Caco-2 (cell line): ENCODE measurements at regions not wholly inside any gene's neighbourhood (a gene's known extent, or its start where the extent isn't known, plus 50 kb on each side); places are given as distances from the start of the nearest gene placed in this dataset.
"Not testable (repeated sequence)": the region's sequence is repeated elsewhere in the genome, so short reads cannot be mapped to it uniquely, and the experiment has no call there.

Experiments used
- BruUV-seq: library from RNA; stranded (reverse); fragments of 400-500 nt; replicated peaks from 2 replicates; lab custom pipeline; 2021; lab: Mats Ljungman, UMichigan
- CTCF ChIA-PET: fragments of 300-600 bp; sonication (Branson Sonifier 250); formaldehyde crosslinking; loops from one replicate; lab custom pipeline; 2022; ENCODE audit warnings: antibody characterized with exemption; lab: Charles Lee
- POLR2A ChIA-PET: fragments of 300-600 bp; sonication (Branson Sonifier 250); formaldehyde crosslinking; loops from one replicate; lab custom pipeline; 2022; ENCODE audit warnings: antibody characterized with exemption; lab: Charles Lee
- DNase-seq, 2 experiments: peaks; one replicate each; pipeline versions ENCODE4 v3.0.0 to v3.0.0-alpha.2; 2020 to 2022
- H3K27me3 ChIP-seq: replicated peaks from 2 replicates; pipeline ENCODE4 v1.6.0; 2011; ENCODE audit warnings: low read length; ENCODE audit not compliant: control insufficient read depth, insufficient read depth
- H3K36me3 ChIP-seq: 2 replicates; pipeline ENCODE4 v1.5.1; 2011; ENCODE audit warnings: low read length; ENCODE audit not compliant: control insufficient read depth, insufficient read depth
- H3K4me1 ChIP-seq: fragments of 250-450 bp; sonication (Bioruptor Pico); 2 replicates; pipeline ENCODE4 v1.5.1; 2020; ENCODE audit warnings: mild to moderate bottlenecking
- H3K4me3 ChIP-seq: 2 replicates; pipeline ENCODE4 v1.5.1; 2011; ENCODE audit warnings: low read depth, mild to moderate bottlenecking, control low read depth, low read length
- H3K9me3 ChIP-seq: fragments of 250-450 bp; sonication (Bioruptor Pico); 2 replicates; pipeline ENCODE4 v1.5.1; 2020; ENCODE audit warnings: mild to moderate bottlenecking, moderate library complexity
- H3K27ac Mint-ChIP-seq: one replicate; pipeline ENCODE4 v1.8.0; 2022; ENCODE audit warnings: mixed read lengths; ENCODE audit not compliant: unreplicated experiment
- H3K27me3 Mint-ChIP-seq: one replicate; pipeline ENCODE4 v1.8.0; 2022; ENCODE audit warnings: mixed read lengths; ENCODE audit not compliant: insufficient read depth, unreplicated experiment
- H3K36me3 Mint-ChIP-seq: one replicate; pipeline ENCODE4 v1.8.0; 2022; ENCODE audit warnings: mild to moderate bottlenecking, mixed read lengths; ENCODE audit not compliant: insufficient read depth, unreplicated experiment
- H3K4me1 Mint-ChIP-seq: one replicate; pipeline ENCODE4 v1.8.0; 2022; ENCODE audit warnings: low read depth, mixed read lengths; ENCODE audit not compliant: unreplicated experiment
- H3K4me3 Mint-ChIP-seq: one replicate; pipeline ENCODE4 v1.8.0; 2022; ENCODE audit warnings: mild to moderate bottlenecking, moderate library complexity, mixed read lengths; ENCODE audit not compliant: unreplicated experiment
- H3K9me3 Mint-ChIP-seq: one replicate; pipeline ENCODE4 v1.8.0; 2022; ENCODE audit warnings: mixed read lengths; ENCODE audit not compliant: unreplicated experiment
- CTCF ChIP-seq, 2 experiments: fragments of 200-600 bp in 1 of 2; IDR thresholded peaks; 1 replicate in 1 of 2; 2 replicates in 1 of 2; pipeline versions ENCODE4 v1.5.1 to v1.8.0; 2011 to 2022; ENCODE audit warnings: antibody characterized with exemption in 1 of 2, control low read depth in 1 of 2, inconsistent platforms in 1 of 2, low read depth in 1 of 2, low read length in 1 of 2, mild to moderate bottlenecking in 1 of 2, moderate library complexity in 1 of 2; ENCODE audit not compliant: insufficient read depth in 1 of 2, severe bottlenecking in 1 of 2, unreplicated experiment in 1 of 2
- intact Hi-C: fragments of 100-400 bp; cut with micrococcal nuclease; formaldehyde crosslinking; loops from one replicate; pipeline ENCODE4 v1.10.0; 2022; ENCODE audit not compliant: unreplicated experiment

GRCh38 chr10:46106410-46107255, 60.6 kb upstream of the MSMB start:
- POLR2A ChIA-PET: interaction anchor here (0.6 to 1.0 kb wide), 2 partner anchors 85 to 176 kb away, joined by 3 to 5 read pairs; no protein-coding TSS in a partner anchor
- Mint-ChIP-seq H3K27me3 (peaks cover 5% of the 10 kb centered on the region), H3K27ac (no peak overlapping the region), H3K4me1 (peaks cover 19% of the 10 kb centered on the region), H3K36me3 (no peaks in the 10 kb centered on the region), H3K9me3 (no peaks in the 10 kb centered on the region), H3K4me3 (peak overlapping the region; percentile 72)
- CTCF ChIA-PET: interaction anchor here (1.0 to 2.0 kb wide), 2 partner anchors 71 to 176 kb away, joined by 3 to 8 read pairs; no protein-coding TSS in a partner anchor
- Histone ChIP-seq H3K4me1 (peaks cover 6% of the 10 kb centered on the region; the same call in 1 of the 2 replicates), H3K9me3 (no peaks in the 10 kb centered on the region), H3K27me3 (peaks cover 2% of the 10 kb centered on the region; the same call in 1 of the 2 replicates), H3K4me3 (peak overlapping the region; percentile 62), H3K36me3 (no peaks in the 10 kb centered on the region)
- TF ChIP-seq CTCF (IDR thresholded peaks at IDR 0.05; ENCODE audit: insufficient read depth in 1 of 2, low read depth in 1 of 2, low read length in 1 of 2, severe bottlenecking in 1 of 2, unreplicated experiment in 1 of 2): peak in 1 of 2 experiments; percentile 9
- peak; percentile 76 to 82 for DNase-seq
- intact Hi-C loops: loop anchor here (1.0 to 10.0 kb wide), 3 partner anchors 52 to 177 kb away; no protein-coding TSS in a partner anchor
- no TSS peak for BruUV-seq

- H3K27ac Mint-ChIP-seq, H3K36me3 ChIP-seq, H3K4me3 ChIP-seq, BruUV-seq, CTCF ChIA-PET, H3K4me1 ChIP-seq, H3K4me3 Mint-ChIP-seq, POLR2A ChIA-PET, H3K9me3 Mint-ChIP-seq, H3K27me3 Mint-ChIP-seq, H3K36me3 Mint-ChIP-seq, DNase-seq, H3K9me3 ChIP-seq, H3K27me3 ChIP-seq: not testable (repeated sequence)
- intact Hi-C loops: loop anchor here (10.0 kb wide), 2 partner anchors 53 to 57 kb away; no protein-coding TSS in a partner anchor
- H3K4me1 Mint-ChIP-seq: peaks cover 13% of the 10 kb centered on the region
Observed at GRCh38 chr10:46108158-46108499, 62.1 kb upstream of the MSMB start.

GRCh38 chr10:46154271-46154670, 108.2 kb upstream of the MSMB start:
- H3K36me3 ChIP-seq, BruUV-seq, DNase-seq, H3K9me3 Mint-ChIP-seq, POLR2A ChIA-PET, H3K27me3 Mint-ChIP-seq, CTCF ChIA-PET, H3K9me3 ChIP-seq, H3K36me3 Mint-ChIP-seq, H3K4me3 ChIP-seq, H3K4me3 Mint-ChIP-seq, H3K4me1 Mint-ChIP-seq, intact Hi-C loops, H3K27ac Mint-ChIP-seq, H3K4me1 ChIP-seq, H3K27me3 ChIP-seq: not testable (repeated sequence)

GRCh38 chr10:46154683-46155082, 108.6 kb upstream of the MSMB start:
- H3K4me3 ChIP-seq, H3K4me1 Mint-ChIP-seq, BruUV-seq, intact Hi-C loops, H3K36me3 ChIP-seq, POLR2A ChIA-PET, H3K9me3 ChIP-seq, H3K4me1 ChIP-seq, H3K27me3 Mint-ChIP-seq, DNase-seq, H3K36me3 Mint-ChIP-seq, H3K27ac Mint-ChIP-seq, CTCF ChIA-PET, H3K4me3 Mint-ChIP-seq, H3K9me3 Mint-ChIP-seq, H3K27me3 ChIP-seq: not testable (repeated sequence)

- POLR2A ChIA-PET: not testable (repeated sequence)
Observed at GRCh38 chr10:46156866-46157265, 110.8 kb upstream of the MSMB start.

More at GRCh38 chr10:46156866-46157265, 110.8 kb upstream of the MSMB start:
- intact Hi-C loops, H3K4me3 ChIP-seq, H3K4me1 ChIP-seq, CTCF ChIA-PET, H3K9me3 ChIP-seq, H3K4me1 Mint-ChIP-seq, H3K36me3 ChIP-seq, H3K9me3 Mint-ChIP-seq, H3K27me3 Mint-ChIP-seq, BruUV-seq, H3K27ac Mint-ChIP-seq, H3K36me3 Mint-ChIP-seq, DNase-seq, H3K4me3 Mint-ChIP-seq, H3K27me3 ChIP-seq: not testable (repeated sequence)
